GM23248 (cell line): ENCODE measurements at regions not wholly inside any gene's neighbourhood (a gene's known extent, or its start where the extent isn't known, plus 50 kb on each side); places are given as distances from the start of the nearest gene placed in this dataset.

ENCODE experiments used
- DNase-seq: peaks from one replicate; pipeline ENCODE4 v3.0.0-alpha.2; 2015
- H2AFZ ChIP-seq: fragments of 200-600 bp; sonication (generic); 2 replicates; pipeline ENCODE4 v1.6.1; 2016; ENCODE audit warnings: antibody characterized with exemption
- H3F3A ChIP-seq: fragments of 200-600 bp; sonication (generic); 2 replicates; pipeline ENCODE4 v1.6.1; 2016; ENCODE audit warnings: mild to moderate bottlenecking, antibody characterized with exemption, mixed run types; ENCODE audit not compliant: insufficient read depth
- H3K27ac ChIP-seq: fragments of 200-600 bp; sonication (generic); 2 replicates; pipeline ENCODE4 v1.5.1; 2016; ENCODE audit warnings: mild to moderate bottlenecking
- H3K27me3 ChIP-seq: fragments of 200-600 bp; sonication (generic); replicated peaks from 2 replicates; pipeline ENCODE4 v1.6.1; 2016; ENCODE audit warnings: mild to moderate bottlenecking; ENCODE audit not compliant: insufficient read depth
- H3K36me3 ChIP-seq: fragments of 200-600 bp; sonication (generic); 2 replicates; pipeline ENCODE4 v1.6.1; 2016; ENCODE audit warnings: low read depth, mild to moderate bottlenecking
- H3K4me1 ChIP-seq: fragments of 200-600 bp; sonication (generic); 2 replicates; pipeline ENCODE4 v1.6.1; 2016; ENCODE audit warnings: mild to moderate bottlenecking; ENCODE audit not compliant: insufficient read depth
- H3K4me2 ChIP-seq: fragments of 200-600 bp; sonication (generic); one replicate; pipeline ENCODE4 v1.6.1; 2016; ENCODE audit warnings: mild to moderate bottlenecking; ENCODE audit not compliant: unreplicated experiment
- H3K4me3 ChIP-seq: fragments of 200-600 bp; sonication (generic); 2 replicates; pipeline ENCODE4 v1.5.1; 2016; ENCODE audit warnings: mild to moderate bottlenecking
- H3K79me2 ChIP-seq: fragments of 200-600 bp; sonication (generic); 2 replicates; pipeline ENCODE4 v1.6.1; 2016; ENCODE audit warnings: mild to moderate bottlenecking; ENCODE audit not compliant: insufficient read depth
- H3K9ac ChIP-seq: fragments of 200-600 bp; sonication (generic); 2 replicates; pipeline ENCODE4 v1.6.1; 2016; ENCODE audit warnings: mild to moderate bottlenecking
- H3K9me2 ChIP-seq: fragments of 200-600 bp; sonication (generic); 2 replicates; pipeline ENCODE4 v1.6.1; 2016; ENCODE audit warnings: mixed run types, mild to moderate bottlenecking, moderate library complexity; ENCODE audit not compliant: insufficient read depth
- H3K9me3 ChIP-seq: fragments of 200-600 bp; sonication (generic); one replicate; pipeline ENCODE4 v1.6.1; 2017; ENCODE audit warnings: low read depth
- H4K20me1 ChIP-seq: fragments of 200-600 bp; sonication (generic); 2 replicates; pipeline ENCODE4 v1.6.0; 2016; ENCODE audit not compliant: insufficient read depth
- EZH2 ChIP-seq: fragments of 200-600 bp; sonication (generic); IDR thresholded peaks from 2 replicates; pipeline ENCODE4 v1.6.1; 2018; ENCODE audit warnings: antibody characterized with exemption, mild to moderate bottlenecking; ENCODE audit not compliant: insufficient read depth, poor library complexity, severe bottlenecking
- EZH2phosphoT487 ChIP-seq: fragments of 200-600 bp; sonication (generic); IDR thresholded peaks from 2 replicates; pipeline ENCODE4 v1.6.1; 2018; ENCODE audit warnings: antibody characterized with exemption, moderate library complexity, mild to moderate bottlenecking, low read depth; ENCODE audit not compliant: insufficient read depth
- WGBS, 2 experiments: methylation state at CpG; one replicate each; pipeline ENCODE4 v1.1.6; 2015 to 2017; ENCODE audit warnings: low lambda C conversion rate in 2 of 2, low coverage in 1 of 2; ENCODE audit errors: missing lambda C conversion rate in 2 of 2; 5-methylcytosine and 5-hydroxymethylcytosine counted together
- in situ Hi-C: fragments of 300-500 bp; cut with MboI; formaldehyde crosslinking; loops from 2 replicates; pipeline ENCODE4 v1.15.0; 2020

DNA sequence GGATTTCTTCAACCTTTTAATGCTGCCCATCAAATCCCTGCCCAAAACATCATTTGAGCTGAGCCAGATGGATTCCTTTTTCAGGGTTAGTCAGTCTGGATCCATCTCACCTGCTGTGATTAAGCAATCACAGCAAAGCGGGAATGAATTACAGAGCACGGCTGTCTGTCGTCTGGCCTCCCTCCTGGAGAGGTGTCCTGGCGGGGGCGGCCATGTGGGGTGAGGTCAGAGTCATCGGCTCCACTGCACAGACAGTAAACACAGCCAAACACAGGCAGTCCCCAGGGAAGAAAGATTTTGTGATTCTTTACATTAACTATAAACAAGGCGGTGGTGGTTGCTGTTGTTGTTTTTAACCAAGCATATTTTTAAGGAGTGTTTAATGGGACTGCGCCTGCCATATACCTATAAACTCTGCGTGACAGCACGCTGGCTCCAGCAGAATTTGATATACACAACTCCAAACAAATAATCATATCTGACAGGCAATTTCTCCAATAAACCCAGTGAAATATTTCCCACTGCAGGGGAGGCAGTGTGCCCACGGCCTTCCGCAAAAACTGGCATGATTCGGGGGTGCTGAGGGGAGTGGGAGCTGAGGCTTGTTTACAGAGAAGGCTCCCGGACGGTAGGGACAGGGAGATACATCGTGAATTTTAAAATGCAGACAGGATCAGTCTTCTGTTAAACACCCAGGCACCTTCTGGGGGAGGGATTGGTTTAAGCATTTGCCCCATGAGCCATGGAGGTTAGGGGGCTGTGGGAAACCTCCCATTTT is 232.0 kb upstream of the PMEPA1 start:
- 81 to 83% methylated on average over 16 of the region's 16 CpGs for WGBS, 2 experiments
- TF ChIP-seq EZH2 (no peak), EZH2phosphoT487 (no peak)
- no peak for DNase-seq

DNA sequence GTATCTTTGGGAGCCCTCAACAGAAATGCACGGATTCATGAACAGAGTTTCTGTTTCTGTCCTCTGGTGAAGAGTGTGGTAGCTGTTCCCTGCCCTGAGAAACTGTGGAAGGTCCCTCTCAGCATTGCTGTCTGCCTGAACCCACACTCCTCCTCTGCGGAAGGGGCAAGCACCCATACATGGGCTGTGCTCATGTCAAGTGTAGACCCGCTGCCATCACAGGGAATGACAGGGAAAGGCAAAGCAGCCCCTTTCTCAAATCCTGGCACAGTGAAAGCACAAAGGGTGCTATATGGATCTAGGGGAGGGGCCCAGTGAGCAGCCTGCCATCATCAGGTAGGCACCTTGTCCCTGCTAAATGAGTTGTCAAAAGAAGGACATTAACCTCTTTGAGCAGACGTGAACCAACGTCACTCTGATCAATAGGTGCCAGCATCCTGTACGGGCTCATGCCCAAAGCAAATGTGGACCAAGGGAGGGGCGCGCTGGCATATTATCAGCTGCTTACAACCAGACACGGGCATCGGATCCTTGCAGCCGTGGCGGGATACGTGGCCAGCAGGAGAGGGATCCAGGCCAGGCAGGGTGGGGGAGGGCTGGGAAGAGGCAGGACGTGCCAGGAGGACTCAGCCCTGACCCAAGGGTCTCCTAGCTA is 231.2 kb upstream of the PMEPA1 start:
- no peaks in the 10 kb centered on the region for H3K9me2 ChIP-seq
- no peaks in the 10 kb centered on the region for H3F3A ChIP-seq
- no peak overlapping the region for H2AFZ ChIP-seq
- H3K79me2 ChIP-seq: no peaks in the 10 kb centered on the region
- H3K4me1 ChIP-seq: no peaks in the 10 kb centered on the region
- no peak for DNase-seq
- H3K4me3 ChIP-seq: no peak overlapping the region
- 89 to 90% methylated on average over 13 to 14 of the region's 14 CpGs for WGBS, 2 experiments
- H3K9ac ChIP-seq: no peak overlapping the region
- H3K27ac ChIP-seq: no peak overlapping the region
- in situ Hi-C loops: no loop called here
- no peaks in the 10 kb centered on the region for H4K20me1 ChIP-seq
- H3K27me3 ChIP-seq: no peaks in the 10 kb centered on the region
- H3K36me3 ChIP-seq: no peaks in the 10 kb centered on the region
- H3K9me3 ChIP-seq: no peaks in the 10 kb centered on the region
- no peak overlapping the region for H3K4me2 ChIP-seq
- TF ChIP-seq EZH2phosphoT487: no peak

More for the DNA sequence above, 232.0 kb upstream of the PMEPA1 start:
- in situ Hi-C loops: no loop called here
- no peak overlapping the region for H3K4me2 ChIP-seq
- no peaks in the 10 kb centered on the region for H3K36me3 ChIP-seq
- no peaks in the 10 kb centered on the region for H3K4me1 ChIP-seq
- no peaks in the 10 kb centered on the region for H3K79me2 ChIP-seq
- no peaks in the 10 kb centered on the region for H4K20me1 ChIP-seq
- no peaks in the 10 kb centered on the region for H3K27me3 ChIP-seq
- H2AFZ ChIP-seq: no peak overlapping the region
- no peak overlapping the region for H3K9ac ChIP-seq
- no peaks in the 10 kb centered on the region for H3F3A ChIP-seq
- no peak overlapping the region for H3K4me3 ChIP-seq
- no peaks in the 10 kb centered on the region for H3K9me2 ChIP-seq
- H3K27ac ChIP-seq: no peak overlapping the region
- H3K9me3 ChIP-seq: no peaks in the 10 kb centered on the region

DNA sequence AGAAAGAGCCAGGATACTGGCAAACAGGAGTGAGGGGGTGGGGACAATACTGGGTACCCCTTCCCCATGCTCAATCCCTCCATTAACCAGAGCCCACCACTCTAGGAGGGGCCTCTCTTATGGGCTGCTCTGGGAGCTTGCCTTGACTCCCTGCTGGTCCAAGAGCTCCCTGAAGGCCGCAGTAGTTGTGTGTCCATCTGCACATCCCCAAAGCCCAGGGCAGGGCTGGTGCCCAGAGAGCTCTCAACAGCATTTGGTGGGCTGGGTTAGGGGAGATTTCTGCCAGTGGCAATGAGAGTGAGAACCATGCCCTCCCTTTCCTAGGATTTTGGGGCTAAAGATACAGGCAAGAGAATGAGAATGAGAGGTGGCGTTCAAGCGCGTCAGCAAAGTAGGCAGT is 230.6 kb upstream of the PMEPA1 start:
- Histone ChIP-seq H3K27me3 (no peaks in the 10 kb centered on the region), H3K79me2 (no peaks in the 10 kb centered on the region), H3K36me3 (no peaks in the 10 kb centered on the region), H4K20me1 (no peaks in the 10 kb centered on the region), H3K9ac (no peak overlapping the region), H2AFZ (no peak overlapping the region), H3F3A (no peaks in the 10 kb centered on the region), H3K9me3 (no peaks in the 10 kb centered on the region), H3K9me2 (no peaks in the 10 kb centered on the region), H3K4me2 (no peak overlapping the region), H3K4me3 (no peak overlapping the region), H3K4me1 (no peaks in the 10 kb centered on the region), H3K27ac (no peak overlapping the region)
- DNase-seq: no peak
- WGBS, 2 experiments: 98% methylated on average over 4 of the region's 4 CpGs
- TF ChIP-seq EZH2phosphoT487 (no peak), EZH2 (no peak)
- in situ Hi-C loops: no loop called here

DNA sequence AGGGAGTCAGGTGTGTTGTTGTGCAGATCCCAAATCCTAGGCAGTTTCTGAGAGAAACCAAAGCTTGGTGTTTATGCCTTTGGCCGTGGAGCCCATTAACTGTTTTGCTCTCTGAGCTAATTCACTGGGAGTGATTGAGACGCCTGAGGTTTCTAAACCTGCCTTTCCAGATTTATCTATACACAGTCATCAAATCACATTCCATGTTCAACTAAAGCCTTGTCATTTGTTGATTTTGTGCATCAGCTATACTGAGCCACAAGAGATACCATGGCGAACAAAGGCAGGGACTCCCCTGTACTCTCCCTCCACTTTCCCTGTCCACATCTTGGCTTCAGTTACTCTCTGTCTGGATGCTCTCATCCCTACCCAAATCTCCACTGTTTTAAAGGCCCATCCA is 229.7 kb upstream of the PMEPA1 start:
- no peaks in the 10 kb centered on the region for H3K9me2 ChIP-seq
- TF ChIP-seq EZH2 (no peak), EZH2phosphoT487 (no peak)
- H3F3A ChIP-seq: no peaks in the 10 kb centered on the region
- H3K9ac ChIP-seq: no peak overlapping the region
- no peak overlapping the region for H2AFZ ChIP-seq
- H3K27ac ChIP-seq: no peak overlapping the region
- no peaks in the 10 kb centered on the region for H4K20me1 ChIP-seq
- H3K27me3 ChIP-seq: no peaks in the 10 kb centered on the region
- DNase-seq: no peak
- no peaks in the 10 kb centered on the region for H3K4me1 ChIP-seq
- H3K36me3 ChIP-seq: no peaks in the 10 kb centered on the region
- no peak overlapping the region for H3K4me2 ChIP-seq
- no peaks in the 10 kb centered on the region for H3K79me2 ChIP-seq
- 83 to 92% methylated on average over 3 of the region's 3 CpGs for WGBS, 2 experiments
- in situ Hi-C loops: no loop called here
- H3K9me3 ChIP-seq: no peaks in the 10 kb centered on the region
- no peak overlapping the region for H3K4me3 ChIP-seq
